ENCODE measurements at regions not wholly inside any gene's neighbourhood (a gene's known extent, or its start where the extent isn't known, plus 50 kb on each side); places are given as distances from the start of the nearest gene placed in this dataset.

DNA sequence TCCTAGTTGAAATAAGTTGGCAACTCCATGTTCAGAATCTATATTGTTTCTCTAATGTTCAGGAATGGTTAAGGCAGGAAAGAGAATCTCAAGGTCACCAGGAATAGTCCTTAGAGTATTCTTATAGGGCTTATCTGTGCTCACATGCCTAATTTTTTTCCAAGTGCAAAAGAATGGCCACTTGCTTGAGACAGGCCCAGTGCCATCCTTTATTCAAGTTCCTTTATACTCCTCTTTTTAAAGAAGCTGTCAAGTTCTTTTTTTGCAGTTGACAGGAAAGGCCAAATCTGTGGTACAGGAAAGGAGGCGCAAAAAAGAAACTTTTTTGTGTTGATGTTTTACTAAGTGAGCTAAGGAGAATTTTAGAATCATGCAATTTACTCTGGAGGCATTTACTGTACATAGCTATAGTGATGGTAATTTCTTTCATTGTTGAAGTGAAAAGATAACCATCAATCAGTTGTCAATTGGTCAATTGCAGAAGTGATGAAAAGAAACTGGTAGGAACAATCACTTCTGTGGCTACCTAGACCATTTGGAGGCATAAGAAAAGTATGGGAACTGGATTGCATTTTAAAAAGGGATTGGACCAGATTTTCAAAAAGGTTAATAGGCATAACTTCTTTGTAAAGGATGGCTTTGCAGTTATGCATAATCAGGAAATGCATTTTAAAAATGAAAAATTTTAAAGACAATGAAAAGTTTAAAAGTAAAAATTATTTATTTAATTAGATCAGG is 102.5 kb upstream of the SOX2 start:
- Histone ChIP-seq H3F3A (replicated peaks; ENCODE audit: insufficient read depth) (no peaks in the 10 kb centered on the region), H3K9ac (no peak overlapping the region), H2AFZ (ENCODE audit: low read depth) (no peak overlapping the region), H3K9me2 (no peaks in the 10 kb centered on the region), H3K9me3 (no peaks in the 10 kb centered on the region), H4K20me1 (ENCODE audit: insufficient read depth) (no peaks in the 10 kb centered on the region), H3K36me3 (replicated peaks in 1 of 2; ENCODE audit: control insufficient read depth in 1 of 2, insufficient read depth in 2 of 2, low read length in 1 of 2) (no peaks in the 10 kb centered on the region), H3K27ac (ENCODE audit: low read depth in 2 of 2, low read length in 1 of 2) (no peak overlapping the region), H3K79me2 (ENCODE audit: insufficient read depth) (no peaks in the 10 kb centered on the region), H3K4me2 (no peak overlapping the region), H3K4me3 (ENCODE audit: low read depth in 2 of 2, low read length in 1 of 2) (no peak overlapping the region), H3K4me1 (ENCODE audit: control insufficient read depth in 1 of 2, insufficient read depth in 2 of 2, low read depth in 1 of 2, low read length in 1 of 2) (no peaks in the 10 kb centered on the region), H3K27me3 (ENCODE audit: insufficient read depth) (no peaks in the 10 kb centered on the region)
- POLR2A ChIA-PET: no interaction called here
- DNase-seq: no peak
- CTCF ChIA-PET: interaction anchor here (0.9 kb wide), 1 partner anchor 282 kb away, joined by 3 read pairs; no protein-coding TSS in a partner anchor
- TF ChIP-seq POLR2AphosphoS5 (IDR thresholded peaks at IDR 0.05; ENCODE audit: low read depth, low read length) (no peak), GATA2 (CRISPR knock-in tag; IDR thresholded peaks at IDR 0.05) (no peak), TCF12 (IDR thresholded peaks at IDR 0.05) (no peak), SIN3A (IDR thresholded peaks at IDR 0.05; ENCODE audit: borderline replicate concordance, low read depth, low read length) (no peak), MEF2A (IDR thresholded peaks at IDR 0.05; ENCODE audit: borderline replicate concordance, low read depth) (no peak)
- TF ChIP-seq, protein P1, sequence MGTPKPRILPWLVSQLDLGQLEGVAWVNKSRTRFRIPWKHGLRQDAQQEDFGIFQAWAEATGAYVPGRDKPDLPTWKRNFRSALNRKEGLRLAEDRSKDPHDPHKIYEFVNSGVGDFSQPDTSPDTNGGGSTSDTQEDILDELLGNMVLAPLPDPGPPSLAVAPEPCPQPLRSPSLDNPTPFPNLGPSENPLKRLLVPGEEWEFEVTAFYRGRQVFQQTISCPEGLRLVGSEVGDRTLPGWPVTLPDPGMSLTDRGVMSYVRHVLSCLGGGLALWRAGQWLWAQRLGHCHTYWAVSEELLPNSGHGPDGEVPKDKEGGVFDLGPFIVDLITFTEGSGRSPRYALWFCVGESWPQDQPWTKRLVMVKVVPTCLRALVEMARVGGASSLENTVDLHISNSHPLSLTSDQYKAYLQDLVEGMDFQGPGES (IDR thresholded peaks at IDR 0.05; ENCODE audit: low read depth, low read length): no peak
- TF ChIP-seq, protein P2, sequence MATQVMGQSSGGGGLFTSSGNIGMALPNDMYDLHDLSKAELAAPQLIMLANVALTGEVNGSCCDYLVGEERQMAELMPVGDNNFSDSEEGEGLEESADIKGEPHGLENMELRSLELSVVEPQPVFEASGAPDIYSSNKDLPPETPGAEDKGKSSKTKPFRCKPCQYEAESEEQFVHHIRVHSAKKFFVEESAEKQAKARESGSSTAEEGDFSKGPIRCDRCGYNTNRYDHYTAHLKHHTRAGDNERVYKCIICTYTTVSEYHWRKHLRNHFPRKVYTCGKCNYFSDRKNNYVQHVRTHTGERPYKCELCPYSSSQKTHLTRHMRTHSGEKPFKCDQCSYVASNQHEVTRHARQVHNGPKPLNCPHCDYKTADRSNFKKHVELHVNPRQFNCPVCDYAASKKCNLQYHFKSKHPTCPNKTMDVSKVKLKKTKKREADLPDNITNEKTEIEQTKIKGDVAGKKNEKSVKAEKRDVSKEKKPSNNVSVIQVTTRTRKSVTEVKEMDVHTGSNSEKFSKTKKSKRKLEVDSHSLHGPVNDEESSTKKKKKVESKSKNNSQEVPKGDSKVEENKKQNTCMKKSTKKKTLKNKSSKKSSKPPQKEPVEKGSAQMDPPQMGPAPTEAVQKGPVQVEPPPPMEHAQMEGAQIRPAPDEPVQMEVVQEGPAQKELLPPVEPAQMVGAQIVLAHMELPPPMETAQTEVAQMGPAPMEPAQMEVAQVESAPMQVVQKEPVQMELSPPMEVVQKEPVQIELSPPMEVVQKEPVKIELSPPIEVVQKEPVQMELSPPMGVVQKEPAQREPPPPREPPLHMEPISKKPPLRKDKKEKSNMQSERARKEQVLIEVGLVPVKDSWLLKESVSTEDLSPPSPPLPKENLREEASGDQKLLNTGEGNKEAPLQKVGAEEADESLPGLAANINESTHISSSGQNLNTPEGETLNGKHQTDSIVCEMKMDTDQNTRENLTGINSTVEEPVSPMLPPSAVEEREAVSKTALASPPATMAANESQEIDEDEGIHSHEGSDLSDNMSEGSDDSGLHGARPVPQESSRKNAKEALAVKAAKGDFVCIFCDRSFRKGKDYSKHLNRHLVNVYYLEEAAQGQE (IDR thresholded peaks at IDR 0.05; ENCODE audit: low read depth, low read length): no peak
- 95% methylated on average over 1 of the region's 1 CpG for WGBS (ENCODE audit: low lambda C conversion rate)

DNA sequence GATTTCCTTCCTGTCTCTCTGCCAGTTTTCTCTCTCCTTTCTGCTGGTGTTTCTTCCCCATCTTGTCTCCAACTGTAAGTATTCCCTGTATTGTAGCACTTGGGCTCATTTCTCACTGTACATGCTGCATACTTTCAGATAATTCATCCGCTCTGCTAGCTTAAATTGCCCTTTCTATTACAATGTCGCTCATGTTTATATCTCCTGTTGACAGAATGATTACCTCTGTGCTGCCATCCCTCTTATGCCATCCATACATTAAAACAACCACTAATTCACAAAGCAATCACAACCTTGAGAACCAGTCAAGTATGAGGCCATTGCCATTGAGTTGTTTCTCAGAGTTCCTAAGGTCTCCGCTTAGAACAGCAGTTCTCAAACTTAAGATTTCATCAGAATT is 107.5 kb upstream of the SOX2 start:
- Histone ChIP-seq H4K20me1 (ENCODE audit: insufficient read depth) (no peaks in the 10 kb centered on the region), H3K4me3 (ENCODE audit: low read depth in 2 of 2, low read length in 1 of 2) (no peak overlapping the region), H3K4me1 (ENCODE audit: control insufficient read depth in 1 of 2, insufficient read depth in 2 of 2, low read depth in 1 of 2, low read length in 1 of 2) (no peaks in the 10 kb centered on the region), H3K27ac (ENCODE audit: low read depth in 2 of 2, low read length in 1 of 2) (no peak overlapping the region), H3F3A (replicated peaks; ENCODE audit: insufficient read depth) (no peaks in the 10 kb centered on the region), H3K79me2 (ENCODE audit: insufficient read depth) (no peaks in the 10 kb centered on the region), H3K27me3 (ENCODE audit: insufficient read depth) (no peaks in the 10 kb centered on the region), H2AFZ (ENCODE audit: low read depth) (no peak overlapping the region), H3K9me2 (no peaks in the 10 kb centered on the region), H3K9ac (no peak overlapping the region), H3K4me2 (no peak overlapping the region), H3K36me3 (replicated peaks in 1 of 2; ENCODE audit: control insufficient read depth in 1 of 2, insufficient read depth in 2 of 2, low read length in 1 of 2) (no peaks in the 10 kb centered on the region), H3K9me3 (no peaks in the 10 kb centered on the region)
- ChIA-PET CTCF (interaction anchor here (1.1 kb wide), 1 partner anchor 10 kb away, joined by 4 read pairs; no protein-coding TSS in a partner anchor), POLR2A (no interaction called here)
- WGBS (ENCODE audit: low lambda C conversion rate): 86% methylated on average over 3 of the region's 3 CpGs
- DNase-seq: no peak
- TF ChIP-seq RXRA (IDR thresholded peaks at IDR 0.05; ENCODE audit: borderline replicate concordance, low read depth) (no peak), MXI1 (IDR thresholded peaks at IDR 0.05; ENCODE audit: low read depth, low read length) (no peak), FOXJ3 (CRISPR knock-in tag; IDR thresholded peaks at IDR 0.05) (no peak), GATA2 (CRISPR knock-in tag; IDR thresholded peaks at IDR 0.05) (no peak), EZH2phosphoT487 (IDR thresholded peaks at IDR 0.05; ENCODE audit: borderline replicate concordance, low read depth) (no peak), RAD21 (IDR thresholded peaks at IDR 0.05; ENCODE audit: low read length) (no peak), ELF1 (IDR thresholded peaks at IDR 0.05) (no peak), MEF2A (IDR thresholded peaks at IDR 0.05; ENCODE audit: borderline replicate concordance, low read depth) (no peak), JUND (IDR thresholded peaks at IDR 0.05) (no peak), YY1 (IDR thresholded peaks at IDR 0.05; ENCODE audit: low read depth) (no peak)
- TF ChIP-seq, protein P3, sequence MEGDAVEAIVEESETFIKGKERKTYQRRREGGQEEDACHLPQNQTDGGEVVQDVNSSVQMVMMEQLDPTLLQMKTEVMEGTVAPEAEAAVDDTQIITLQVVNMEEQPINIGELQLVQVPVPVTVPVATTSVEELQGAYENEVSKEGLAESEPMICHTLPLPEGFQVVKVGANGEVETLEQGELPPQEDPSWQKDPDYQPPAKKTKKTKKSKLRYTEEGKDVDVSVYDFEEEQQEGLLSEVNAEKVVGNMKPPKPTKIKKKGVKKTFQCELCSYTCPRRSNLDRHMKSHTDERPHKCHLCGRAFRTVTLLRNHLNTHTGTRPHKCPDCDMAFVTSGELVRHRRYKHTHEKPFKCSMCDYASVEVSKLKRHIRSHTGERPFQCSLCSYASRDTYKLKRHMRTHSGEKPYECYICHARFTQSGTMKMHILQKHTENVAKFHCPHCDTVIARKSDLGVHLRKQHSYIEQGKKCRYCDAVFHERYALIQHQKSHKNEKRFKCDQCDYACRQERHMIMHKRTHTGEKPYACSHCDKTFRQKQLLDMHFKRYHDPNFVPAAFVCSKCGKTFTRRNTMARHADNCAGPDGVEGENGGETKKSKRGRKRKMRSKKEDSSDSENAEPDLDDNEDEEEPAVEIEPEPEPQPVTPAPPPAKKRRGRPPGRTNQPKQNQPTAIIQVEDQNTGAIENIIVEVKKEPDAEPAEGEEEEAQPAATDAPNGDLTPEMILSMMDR (IDR thresholded peaks at IDR 0.05): no peak
- TF ChIP-seq, protein P2 (IDR thresholded peaks at IDR 0.05; ENCODE audit: low read depth, low read length): no peak

Measured in SK-N-SH (cell line).